Colonic mucosa (tissue), 4 donors: ENCODE measurements at regions not wholly inside any gene's neighbourhood (a gene's known extent, or its start where the extent isn't known, plus 50 kb on each side); places are given as distances from the start of the nearest gene placed in this dataset.

Experiments used
- DNase-seq: peaks from one replicate; pipeline ENCODE4 v3.0.0-alpha.2; 2020
- H3K27ac ChIP-seq: fragments of 200-600 bp; one replicate; pipeline ENCODE4 v1.8.0; 2021
- H3K27me3 ChIP-seq: fragments of 200-600 bp; one replicate; pipeline ENCODE4 v1.8.0; 2021
- H3K36me3 ChIP-seq: fragments of 200-600 bp; one replicate; pipeline ENCODE4 v1.8.0; 2021
- H3K4me1 ChIP-seq: fragments of 200-600 bp; one replicate; pipeline ENCODE4 v1.8.0; 2021; ENCODE audit warnings: mild to moderate bottlenecking
- H3K4me3 ChIP-seq: fragments of 200-600 bp; one replicate; pipeline ENCODE4 v1.8.0; 2021
- H3K9ac ChIP-seq, 2 donors: one replicate each; pipeline ENCODE4 v1.7.0; 2013; ENCODE audit warnings: control low read depth in 2 of 2, low read depth in 2 of 2, low read length in 2 of 2
- H3K9me3 ChIP-seq: fragments of 200-600 bp; one replicate; pipeline ENCODE4 v1.8.0; 2021
- CTCF ChIP-seq: fragments of 200-600 bp; IDR thresholded peaks from one replicate; pipeline ENCODE4 v1.8.0; 2022; ENCODE audit warnings: antibody characterized with exemption, mild to moderate bottlenecking
- intact Hi-C: fragments of 100-400 bp; cut with DNase I; formaldehyde crosslinking; loops from one replicate; pipeline ENCODE4 v1.14.1; 2022
- donor health status: healthy.
- donor health status: DM: no; HTN: no; CAD: no.
- donor health status: DM: no; HTN: no; CAD: no.

- Histone ChIP-seq H3K9ac (no peak overlapping the region), H3K4me1 (no peaks in the 10 kb centered on the region), H3K36me3 (no peaks in the 10 kb centered on the region), H3K4me3 (no peak overlapping the region), H3K9me3 (no peaks in the 10 kb centered on the region), H3K27me3 (no peaks in the 10 kb centered on the region), H3K27ac (no peak overlapping the region)
- intact Hi-C loops: no loop called here
- no peak for DNase-seq
- TF ChIP-seq CTCF: no peak
These were observed 189.4 kb upstream of the TCERG1L start for GRCh38 chr10:131500892-131501291.

- Histone ChIP-seq H3K9ac (no peak overlapping the region), H3K27ac (no peak overlapping the region), H3K27me3 (no peaks in the 10 kb centered on the region), H3K9me3 (no peaks in the 10 kb centered on the region), H3K4me1 (no peaks in the 10 kb centered on the region), H3K36me3 (no peaks in the 10 kb centered on the region), H3K4me3 (no peak overlapping the region)
- TF ChIP-seq CTCF: no peak
- DNase-seq: no peak
- intact Hi-C loops: no loop called here
These were observed 192.5 kb upstream of the TCERG1L start for GRCh38 chr10:131503992-131504391.

GRCh38 chr10:131511391-131511790 is 199.9 kb upstream of the TCERG1L start:
- H3K9ac ChIP-seq: no peak overlapping the region
- no peaks in the 10 kb centered on the region for H3K27me3 ChIP-seq
- intact Hi-C loops: no loop called here
- no peaks in the 10 kb centered on the region for H3K4me1 ChIP-seq
- H3K36me3 ChIP-seq: no peaks in the 10 kb centered on the region
- no peak overlapping the region for H3K4me3 ChIP-seq
- no peak for DNase-seq
- H3K27ac ChIP-seq: no peak overlapping the region
- no peak for TF ChIP-seq CTCF
- H3K9me3 ChIP-seq: no peaks in the 10 kb centered on the region

GRCh38 chr10:131512852-131513251 is 201.3 kb upstream of the TCERG1L start:
- Histone ChIP-seq H3K9ac (no peak overlapping the region), H3K36me3 (no peaks in the 10 kb centered on the region), H3K27ac (no peak overlapping the region), H3K4me3 (no peak overlapping the region), H3K27me3 (no peaks in the 10 kb centered on the region), H3K9me3 (no peaks in the 10 kb centered on the region), H3K4me1 (no peaks in the 10 kb centered on the region)
- DNase-seq: no peak
- no peak for TF ChIP-seq CTCF
- intact Hi-C loops: no loop called here

- Histone ChIP-seq H3K4me3 (no peak overlapping the region), H3K9ac (no peak overlapping the region), H3K4me1 (no peaks in the 10 kb centered on the region), H3K9me3 (no peaks in the 10 kb centered on the region), H3K27ac (no peak overlapping the region), H3K27me3 (no peaks in the 10 kb centered on the region), H3K36me3 (no peaks in the 10 kb centered on the region)
- no peak for TF ChIP-seq CTCF
- intact Hi-C loops: no loop called here
- no peak for DNase-seq
These were observed 201.9 kb upstream of the TCERG1L start for GRCh38 chr10:131513445-131513844.

- no peak for TF ChIP-seq CTCF
- no peaks in the 10 kb centered on the region for H3K36me3 ChIP-seq
- H3K27me3 ChIP-seq: no peaks in the 10 kb centered on the region
- no peak overlapping the region for H3K27ac ChIP-seq
- no peak overlapping the region for H3K4me3 ChIP-seq
- H3K9me3 ChIP-seq: no peaks in the 10 kb centered on the region
- no peak for DNase-seq
- no peaks in the 10 kb centered on the region for H3K4me1 ChIP-seq
- H3K9ac ChIP-seq: no peak overlapping the region
- intact Hi-C loops: no loop called here
These were observed 202.4 kb upstream of the TCERG1L start for GRCh38 chr10:131513901-131514300.
